IMR-90 (cell line): ENCODE measurements at regions not wholly inside any gene's neighbourhood (a gene's known extent, or its start where the extent isn't known, plus 50 kb on each side); places are given as distances from the start of the nearest gene placed in this dataset.

Source experiments
- ATAC-seq: fragments of 200-7000 bp; cut with Tn5 transposase; 2 replicates; pipeline ENCODE4 v1.9.1; 2020; ENCODE audit warnings: low read depth, mild to moderate bottlenecking, moderate library complexity
- BruUV-seq: library from RNA; stranded (reverse); fragments of 400-500 nt; replicated peaks from 2 replicates; lab custom pipeline; 2021; lab: Mats Ljungman, UMichigan
- CTCF ChIA-PET: fragments of 300-600 bp; formaldehyde crosslinking; extraction: SDS; loops from one replicate; lab custom pipeline; 2021; ENCODE audit warnings: antibody characterized with exemption; lab: Yijun Ruan, JAX
- POLR2A ChIA-PET: fragments of 300-600 bp; sonication (Branson Sonifier 250); formaldehyde crosslinking; loops from one replicate; lab custom pipeline; 2022; ENCODE audit warnings: antibody characterized with exemption; ENCODE audit not compliant: unreplicated experiment; lab: Charles Lee
- DNase-seq: peaks from one replicate; pipeline ENCODE4 v3.0.0; 2013
- H2AFZ ChIP-seq: replicated peaks from 2 replicates; pipeline ENCODE3; 2013; ENCODE audit warnings: low read length, mild to moderate bottlenecking; ENCODE audit not compliant: poor library complexity
- H2AK5ac ChIP-seq: 2 replicates; pipeline ENCODE4 v1.6.1; 2013; ENCODE audit warnings: low read depth, low read length, inconsistent platforms
- H2AK9ac ChIP-seq: replicated peaks from 2 replicates; pipeline ENCODE3; 2013; ENCODE audit warnings: mild to moderate bottlenecking, low read depth, low read length, moderate library complexity; ENCODE audit not compliant: poor library complexity
- H2BK120ac ChIP-seq: 2 replicates; pipeline ENCODE4 v1.6.1; 2013; ENCODE audit warnings: low read depth, low read length, inconsistent platforms
- H2BK15ac ChIP-seq: 3 replicates; pipeline ENCODE4 v1.6.1; 2013; ENCODE audit warnings: low read depth, low read length, inconsistent platforms
- H2BK20ac ChIP-seq: 2 replicates; pipeline ENCODE4 v1.6.1; 2013; ENCODE audit warnings: low read depth, mild to moderate bottlenecking, inconsistent platforms, low read length, moderate library complexity
- H2BK5ac ChIP-seq: 2 replicates; pipeline ENCODE4 v1.6.1; 2013; ENCODE audit warnings: mild to moderate bottlenecking, low read depth, low read length, inconsistent platforms; ENCODE audit not compliant: poor library complexity, severe bottlenecking
- H3K14ac ChIP-seq: replicated peaks from 2 replicates; pipeline ENCODE4 v1.6.1; 2013; ENCODE audit warnings: low read depth, low read length, inconsistent platforms
- H3K18ac ChIP-seq: 2 replicates; pipeline ENCODE4 v1.6.1; 2013; ENCODE audit warnings: low read depth, low read length, control low read depth
- H3K23ac ChIP-seq: 2 replicates; pipeline ENCODE4 v1.6.1; 2013; ENCODE audit warnings: low read depth, low read length, inconsistent platforms
- H3K27ac ChIP-seq: 2 replicates; pipeline ENCODE4 v1.5.1; 2013; ENCODE audit warnings: mild to moderate bottlenecking, control low read depth, low read length; ENCODE audit not compliant: insufficient read depth
- H3K27me3 ChIP-seq: 2 replicates; pipeline ENCODE4 v1.6.1; 2013; ENCODE audit warnings: low read length; ENCODE audit not compliant: control insufficient read depth, insufficient read depth
- H3K36me3 ChIP-seq: 2 replicates; pipeline ENCODE4 v1.6.1; 2013; ENCODE audit warnings: low read length, mixed read lengths; ENCODE audit not compliant: control insufficient read depth, insufficient read depth
- H3K4ac ChIP-seq: 2 replicates; pipeline ENCODE4 v1.6.1; 2013; ENCODE audit warnings: low read depth, low read length, inconsistent platforms
- H3K4me1 ChIP-seq: 2 replicates; pipeline ENCODE4 v1.6.1; 2013; ENCODE audit warnings: low read length, mixed read lengths; ENCODE audit not compliant: control insufficient read depth, insufficient read depth
- H3K4me2 ChIP-seq: 2 replicates; pipeline ENCODE4 v1.6.1; 2013; ENCODE audit warnings: low read depth, mild to moderate bottlenecking, control low read depth, low read length, moderate library complexity
- H3K4me3 ChIP-seq: 2 replicates; pipeline ENCODE4 v1.5.1; 2013; ENCODE audit warnings: low read depth, mild to moderate bottlenecking, control low read depth, low read length, moderate library complexity; ENCODE audit not compliant: insufficient read depth
- H3K56ac ChIP-seq: 2 replicates; pipeline ENCODE4 v1.6.1; 2013; ENCODE audit warnings: low read length, inconsistent platforms; ENCODE audit not compliant: insufficient read depth; ENCODE audit errors: extremely low read depth
- H3K79me1 ChIP-seq, 2 experiments: 2 replicates each; pipeline ENCODE4 v1.6.1; 2013; ENCODE audit warnings: low read length in 2 of 2, inconsistent platforms in 1 of 2, low read depth in 1 of 2
- H3K9ac ChIP-seq: 2 replicates; pipeline ENCODE4 v1.6.1; 2013; ENCODE audit warnings: low read depth, low read length, control low read depth
- H3K9me1 ChIP-seq: 2 replicates; pipeline ENCODE4 v1.6.1; 2013; ENCODE audit warnings: low read length, inconsistent platforms; ENCODE audit not compliant: insufficient read depth
- H3K9me3 ChIP-seq: 2 replicates; pipeline ENCODE4 v1.6.1; 2013; ENCODE audit warnings: low read length; ENCODE audit not compliant: control insufficient read depth, insufficient read depth
- H4K20me1 ChIP-seq: 2 replicates; pipeline ENCODE4 v1.6.1; 2013; ENCODE audit warnings: low read length, inconsistent platforms; ENCODE audit not compliant: insufficient read depth
- H4K5ac ChIP-seq: 2 replicates; pipeline ENCODE4 v1.6.1; 2013; ENCODE audit warnings: mild to moderate bottlenecking, low read depth, low read length, control low read depth
- H4K8ac ChIP-seq, 2 experiments: 2 replicates each; pipeline ENCODE4 v1.6.1; 2013; ENCODE audit warnings: low read depth in 2 of 2, low read length in 2 of 2, control low read depth in 1 of 2, inconsistent platforms in 1 of 2
- H4K91ac ChIP-seq: 2 replicates; pipeline ENCODE4 v1.6.1; 2013; ENCODE audit warnings: low read depth, low read length, inconsistent platforms; ENCODE audit not compliant: insufficient read depth
- BHLHE40 ChIP-seq: fragments of 150-350 bp; IDR thresholded peaks from 2 replicates; pipeline ENCODE4 v1.6.1; 2016; ENCODE audit warnings: mild to moderate bottlenecking, low read depth, low read length
- CEBPB ChIP-seq: IDR thresholded peaks from 2 replicates; pipeline ENCODE4 v1.6.1; 2012; ENCODE audit warnings: low read depth, low read length, improper control_type of control experiment
- CHD1 ChIP-seq: IDR thresholded peaks from 2 replicates; pipeline ENCODE4 v1.6.1; 2012; ENCODE audit warnings: low read depth, low read length, improper control_type of control experiment
- CTCF ChIP-seq: conservative IDR thresholded peaks from 2 replicates; pipeline ENCODE4 v1.5.1; 2012; ENCODE audit warnings: mild to moderate bottlenecking, low read depth, low read length, improper control_type of control experiment
- ELK1 ChIP-seq: fragments of 150-350 bp; IDR thresholded peaks from 2 replicates; pipeline ENCODE4 v1.6.1; 2016; ENCODE audit warnings: low read depth, mild to moderate bottlenecking, low read length, moderate library complexity, borderline replicate concordance
- FOS ChIP-seq: fragments of 150-350 bp; IDR thresholded peaks from 2 replicates; pipeline ENCODE4 v1.6.1; 2016; ENCODE audit warnings: low read depth, low read length
- MAFK ChIP-seq: IDR thresholded peaks from 2 replicates; pipeline ENCODE4 v1.6.1; 2012; ENCODE audit warnings: low read depth, low read length, improper control_type of control experiment
- MAZ ChIP-seq: IDR thresholded peaks from 2 replicates; pipeline ENCODE4 v1.6.1; 2012; ENCODE audit warnings: low read depth, mild to moderate bottlenecking, low read length, improper control_type of control experiment, moderate library complexity, borderline replicate concordance
- MXI1 ChIP-seq: IDR thresholded peaks from 2 replicates; pipeline ENCODE4 v1.6.1; 2012; ENCODE audit warnings: low read depth, mild to moderate bottlenecking, low read length, moderate library complexity, borderline replicate concordance
- NFE2L2 ChIP-seq: fragments of 150-350 bp; IDR thresholded peaks from 2 replicates; pipeline ENCODE4 v1.6.1; 2016; ENCODE audit warnings: low read depth, mild to moderate bottlenecking, low read length
- POLR2A ChIP-seq: IDR thresholded peaks from 2 replicates; pipeline ENCODE4 v1.6.1; 2012; ENCODE audit warnings: mild to moderate bottlenecking, low read depth, low read length
- RAD21 ChIP-seq: IDR thresholded peaks from 2 replicates; pipeline ENCODE4 v1.6.1; 2012; ENCODE audit warnings: low read length, improper control_type of control experiment
- RCOR1 ChIP-seq: IDR thresholded peaks from 2 replicates; pipeline ENCODE4 v1.6.1; 2012; ENCODE audit warnings: mild to moderate bottlenecking, low read length, improper control_type of control experiment; ENCODE audit not compliant: insufficient replicate concordance
- RFX5 ChIP-seq: IDR thresholded peaks from 2 replicates; pipeline ENCODE4 v1.8.0; 2012; ENCODE audit warnings: low read depth, mild to moderate bottlenecking, low read length, moderate library complexity
- SMC3 ChIP-seq: fragments of 150-350 bp; IDR thresholded peaks from 2 replicates; pipeline ENCODE4 v1.6.1; 2016; ENCODE audit warnings: low read depth, mild to moderate bottlenecking, antibody characterized with exemption, low read length, moderate library complexity
- USF2 ChIP-seq: fragments of 150-350 bp; IDR thresholded peaks from 2 replicates; pipeline ENCODE4 v1.6.1; 2017; ENCODE audit warnings: mild to moderate bottlenecking, antibody characterized with exemption, low read length, low read depth
- WGBS, 2 experiments: methylation state at CpG; one replicate each; pipeline versions ENCODE4 v1.1.5 to v1.1.7; 2013; ENCODE audit warnings: missing lambda C conversion rate in 2 of 2; ENCODE audit not compliant: insufficient read length in 1 of 2; ENCODE audit errors: extremely low coverage in 2 of 2; 5-methylcytosine and 5-hydroxymethylcytosine counted together
- dilution Hi-C: fragments of 300-500 bp; cut with HindIII; formaldehyde crosslinking; loops from one replicate; pipeline ENCODE4 v1.14.3; 2018; ENCODE audit warnings: low sequenced_read_pairs; ENCODE audit not compliant: unreplicated experiment
- in situ Hi-C: fragments of 300-500 bp; cut with MboI; formaldehyde crosslinking; loops from 3 replicates; pipeline ENCODE4 v1.14.3; 2019; ENCODE audit warnings: low sequenced_read_pairs, inconsistent platforms, mixed read lengths
- intact Hi-C: fragments of 100-400 bp; cut with micrococcal nuclease; formaldehyde crosslinking; loops from 2 replicates; pipeline ENCODE4 v1.10.0; 2022

- Histone ChIP-seq H3K56ac (no peak overlapping the region), H4K20me1 (no peaks in the 10 kb centered on the region), H3K23ac (no peak overlapping the region), H2BK20ac (no peak overlapping the region), H3K9me3 (peaks cover 5% of the 10 kb centered on the region), H3K27me3 (no peaks in the 10 kb centered on the region), H2BK15ac (no peak overlapping the region), H3K27ac (no peak overlapping the region), H2AFZ (no peak overlapping the region), H3K36me3 (no peaks in the 10 kb centered on the region), H3K9ac (no peak overlapping the region), H4K8ac (no peak overlapping the region), H4K91ac (no peak overlapping the region), H3K79me1 (no peaks in the 10 kb centered on the region), H3K18ac (no peak overlapping the region), H2BK120ac (no peak overlapping the region), H3K4ac (no peak overlapping the region), H3K9me1 (no peaks in the 10 kb centered on the region), H3K14ac (no peak overlapping the region), H3K4me2 (no peak overlapping the region), H4K5ac (no peak overlapping the region), H2AK5ac (no peak overlapping the region), H2BK5ac (no peak overlapping the region), H2AK9ac (no peak overlapping the region), H3K4me3 (no peak overlapping the region), H3K4me1 (no peaks in the 10 kb centered on the region)
- TF ChIP-seq MAFK (no peak), USF2 (no peak), ELK1 (no peak), RAD21 (no peak), MXI1 (no peak), FOS (no peak), MAZ (no peak), NFE2L2 (no peak), SMC3 (no peak), CHD1 (no peak), RFX5 (no peak), CEBPB (no peak), BHLHE40 (no peak), POLR2A (no peak), RCOR1 (no peak), CTCF (no peak)
- POLR2A ChIA-PET = no interaction called here
- peak; percentile 21 for DNase-seq
- intact Hi-C loops = no loop called here
- whole genome bisulfite sequencing, 2 experiments = no CpG with 5 or more reads among the region's 1 CpG
- peak; percentile 81 for ATAC-seq
- CTCF ChIA-PET = interaction anchor here (0.8 kb wide), 1 partner anchor 494 kb away, joined by 3 read pairs; no protein-coding TSS in a partner anchor
- in situ Hi-C loops = no loop called here
- BruUV-seq = no TSS peak
- dilution Hi-C loops = no loop called here
Measured at GRCh38 chr5:53749621-53750020, 189.2 kb downstream of the NDUFS4 start.
